ENCODE measurements at regions not wholly inside any gene's neighbourhood (a gene's known extent, or its start where the extent isn't known, plus 50 kb on each side); places are given as distances from the start of the nearest gene placed in this dataset.

DNA sequence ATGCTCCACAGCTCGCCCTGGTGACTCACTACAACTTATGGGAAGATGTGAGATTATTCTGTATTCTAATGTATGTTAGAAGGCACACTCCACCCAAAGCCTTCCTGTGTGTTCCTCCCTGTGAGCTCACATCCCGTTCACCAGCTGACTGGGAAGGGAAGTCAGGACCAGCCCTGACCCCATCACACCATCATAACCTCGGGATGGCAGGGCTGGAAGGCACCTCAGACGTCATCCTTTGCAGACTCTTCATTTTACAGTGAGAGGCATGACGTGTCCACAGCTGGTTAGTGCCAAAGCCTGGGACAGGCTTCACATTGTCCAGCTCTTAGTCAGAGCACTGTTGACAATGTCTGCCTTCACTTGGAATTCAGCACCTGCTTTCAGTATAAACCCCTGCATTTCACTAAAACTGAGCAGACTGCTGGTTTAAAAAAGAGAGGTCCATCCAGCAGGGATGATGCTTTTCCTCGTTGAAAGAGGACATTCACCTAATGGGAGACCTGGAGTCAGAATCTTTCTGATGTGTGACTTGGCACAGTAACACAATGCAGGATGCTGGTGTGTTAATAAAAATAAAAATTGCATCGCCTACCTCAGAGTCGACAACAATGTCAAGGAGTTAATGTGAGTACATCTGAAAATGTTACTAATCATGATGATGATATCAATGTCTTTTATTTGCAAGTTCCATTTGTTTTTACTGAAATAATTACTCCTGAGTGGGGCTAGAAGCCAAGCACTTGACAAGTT is 418.0 kb upstream of the TNP1 start:
- TF ChIP-seq, protein P1, sequence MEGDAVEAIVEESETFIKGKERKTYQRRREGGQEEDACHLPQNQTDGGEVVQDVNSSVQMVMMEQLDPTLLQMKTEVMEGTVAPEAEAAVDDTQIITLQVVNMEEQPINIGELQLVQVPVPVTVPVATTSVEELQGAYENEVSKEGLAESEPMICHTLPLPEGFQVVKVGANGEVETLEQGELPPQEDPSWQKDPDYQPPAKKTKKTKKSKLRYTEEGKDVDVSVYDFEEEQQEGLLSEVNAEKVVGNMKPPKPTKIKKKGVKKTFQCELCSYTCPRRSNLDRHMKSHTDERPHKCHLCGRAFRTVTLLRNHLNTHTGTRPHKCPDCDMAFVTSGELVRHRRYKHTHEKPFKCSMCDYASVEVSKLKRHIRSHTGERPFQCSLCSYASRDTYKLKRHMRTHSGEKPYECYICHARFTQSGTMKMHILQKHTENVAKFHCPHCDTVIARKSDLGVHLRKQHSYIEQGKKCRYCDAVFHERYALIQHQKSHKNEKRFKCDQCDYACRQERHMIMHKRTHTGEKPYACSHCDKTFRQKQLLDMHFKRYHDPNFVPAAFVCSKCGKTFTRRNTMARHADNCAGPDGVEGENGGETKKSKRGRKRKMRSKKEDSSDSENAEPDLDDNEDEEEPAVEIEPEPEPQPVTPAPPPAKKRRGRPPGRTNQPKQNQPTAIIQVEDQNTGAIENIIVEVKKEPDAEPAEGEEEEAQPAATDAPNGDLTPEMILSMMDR (conservative IDR thresholded peaks at IDR 0.05 in 1 of 2, IDR thresholded peaks at IDR 0.05 in 1 of 2; ENCODE audit: extremely low read depth in 1 of 2, insufficient read depth in 1 of 2, low read depth in 1 of 2, low read length in 2 of 2) = no peak
- TF ChIP-seq EZH2 (IDR thresholded peaks at IDR 0.05; ENCODE audit: borderline replicate concordance, low read length) = no peak
